OCI-LY3 (cell line): ENCODE measurements at regions not wholly inside any gene's neighbourhood (a gene's known extent, or its start where the extent isn't known, plus 50 kb on each side); places are given as distances from the start of the nearest gene placed in this dataset.
"Not testable (repeated sequence)": the region's sequence is repeated elsewhere in the genome, so short reads cannot be mapped to it uniquely, and the experiment has no call there.

ENCODE experiments used
- CTCF ChIP-seq: fragments of 200-600, 300-600 bp; sonication (generic); IDR thresholded peaks from 2 replicates; pipeline ENCODE4 v1.5.1; 2014; ENCODE audit warnings: antibody characterized with exemption, low read length, low read depth
- EZH2phosphoT487 ChIP-seq: fragments of 200-600 bp; shearing (Covaris generic); IDR thresholded peaks from 2 replicates; pipeline ENCODE4 v1.6.1; 2018; ENCODE audit warnings: antibody characterized with exemption, mixed run types, low read depth

DNA sequence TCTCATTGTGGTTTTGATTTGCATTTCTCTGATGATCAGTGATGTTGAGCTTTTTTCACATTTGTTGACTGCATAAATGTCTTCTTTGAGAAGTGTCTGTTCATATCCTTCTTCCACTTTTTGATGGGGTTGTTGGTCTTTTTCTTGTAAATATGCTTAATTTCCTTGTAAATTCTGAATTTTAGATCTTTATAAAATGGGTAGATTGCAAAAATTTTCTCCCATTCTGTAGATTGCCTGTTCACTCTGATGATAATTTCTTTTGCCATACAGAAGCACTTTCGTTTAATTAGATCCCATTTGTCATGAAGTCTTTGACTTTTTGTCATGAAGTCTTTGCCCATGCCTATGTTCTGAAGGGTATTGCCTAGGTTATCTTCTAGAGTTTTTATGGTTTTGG lies 817.5 kb downstream of the STPG2 start:
- TF ChIP-seq CTCF, EZH2phosphoT487: not testable (repeated sequence)
